CD4-positive, alpha-beta T cell treated with Interleukin-17A for 1 hour (primary cell): ENCODE measurements at regions not wholly inside any gene's neighbourhood (a gene's known extent, or its start where the extent isn't known, plus 50 kb on each side); places are given as distances from the start of the nearest gene placed in this dataset.
"Not testable (repeated sequence)": the region's sequence is repeated elsewhere in the genome, so short reads cannot be mapped to it uniquely, and the experiment has no call there.

ENCODE experiments used
- DNase-seq: peaks from one replicate; pipeline ENCODE4 v3.0.0-alpha.2; 2020

DNA sequence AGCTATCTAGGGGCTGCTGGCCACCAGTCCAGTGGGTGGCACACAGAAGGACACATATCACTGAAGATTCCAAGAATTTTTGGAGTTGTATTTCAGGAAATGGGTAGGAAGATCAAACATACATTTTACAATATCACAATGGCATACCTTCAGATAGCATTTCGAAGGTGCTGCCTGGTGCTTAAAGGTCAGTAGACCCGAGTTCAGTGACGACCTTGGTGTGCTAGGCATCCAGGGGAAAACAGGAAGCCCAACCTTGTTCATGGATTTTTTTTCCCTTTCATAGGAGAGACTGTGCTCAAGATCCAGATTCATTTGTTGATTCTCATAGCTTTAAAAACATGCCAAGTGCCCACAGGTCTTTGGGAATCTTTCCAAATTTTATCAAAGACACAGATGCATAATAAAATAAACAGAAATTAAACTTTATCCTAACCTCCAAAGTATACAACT is 51.0 kb upstream of the RCBTB2 start:
- DNase-seq = no peak

DNA sequence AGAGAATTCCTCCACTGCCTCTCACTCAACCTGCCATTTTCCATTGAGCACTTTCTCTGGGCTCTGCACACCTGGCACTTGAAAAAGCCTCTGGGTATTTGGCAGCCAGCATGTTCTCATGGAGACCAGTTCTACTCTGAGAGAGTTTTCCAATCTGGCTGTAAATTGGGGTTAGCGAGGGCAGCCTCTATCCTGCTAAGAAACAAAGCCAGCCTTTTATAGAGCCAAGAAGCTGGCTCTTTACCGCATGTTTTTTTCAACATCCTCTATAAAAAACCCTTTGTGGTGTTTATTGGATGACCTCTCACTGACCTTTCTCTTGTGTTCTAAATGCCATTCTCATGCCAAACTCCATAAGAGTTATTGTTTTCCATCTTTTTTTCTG is 52.6 kb upstream of the RCBTB2 start:
- no peak for DNase-seq

DNA sequence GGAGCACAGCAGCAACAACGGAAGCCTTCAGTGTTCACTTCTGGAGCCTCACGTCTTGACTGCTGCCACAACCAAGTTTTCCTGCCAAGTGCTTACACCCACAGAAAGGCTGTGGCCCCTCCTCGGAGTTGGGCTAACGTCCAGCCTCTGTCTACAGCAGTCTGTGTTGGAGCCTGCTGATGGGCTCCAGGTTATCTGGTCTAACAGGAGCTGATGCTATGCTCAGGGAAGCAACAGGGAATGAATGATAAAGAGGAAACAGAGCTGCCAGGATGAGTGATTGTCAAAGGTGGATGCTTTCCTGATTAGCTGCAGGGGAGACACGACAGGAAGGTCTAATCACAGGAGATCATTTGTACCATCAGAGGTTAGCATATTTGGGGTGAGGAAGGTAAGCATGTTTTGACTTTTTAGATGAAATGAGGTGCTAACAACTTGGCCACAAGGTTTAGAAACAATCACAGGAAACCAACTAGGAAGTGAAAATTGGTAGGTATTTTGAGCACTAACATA is 53.8 kb upstream of the RCBTB2 start:
- DNase-seq = peak; percentile 16

DNA sequence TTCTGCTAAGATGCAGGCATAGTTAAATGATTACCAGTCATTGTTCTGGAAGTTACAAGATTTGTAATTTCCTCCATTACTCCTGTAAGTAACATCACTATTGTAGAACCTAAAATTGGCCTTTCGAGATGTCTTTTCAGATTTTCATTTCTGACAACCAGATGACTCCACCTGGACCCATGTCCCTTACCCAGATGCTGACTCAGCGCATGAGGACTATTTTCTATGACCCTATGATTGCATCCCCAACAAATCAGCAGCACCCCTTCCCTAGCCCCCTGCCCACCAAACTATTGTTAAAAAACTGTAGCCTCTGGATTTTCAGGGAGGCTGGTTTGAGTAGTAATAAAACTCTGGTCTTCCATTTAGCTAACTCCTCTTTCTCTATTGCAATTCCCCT is 55.2 kb upstream of the RCBTB2 start:
- no peak for DNase-seq

DNA sequence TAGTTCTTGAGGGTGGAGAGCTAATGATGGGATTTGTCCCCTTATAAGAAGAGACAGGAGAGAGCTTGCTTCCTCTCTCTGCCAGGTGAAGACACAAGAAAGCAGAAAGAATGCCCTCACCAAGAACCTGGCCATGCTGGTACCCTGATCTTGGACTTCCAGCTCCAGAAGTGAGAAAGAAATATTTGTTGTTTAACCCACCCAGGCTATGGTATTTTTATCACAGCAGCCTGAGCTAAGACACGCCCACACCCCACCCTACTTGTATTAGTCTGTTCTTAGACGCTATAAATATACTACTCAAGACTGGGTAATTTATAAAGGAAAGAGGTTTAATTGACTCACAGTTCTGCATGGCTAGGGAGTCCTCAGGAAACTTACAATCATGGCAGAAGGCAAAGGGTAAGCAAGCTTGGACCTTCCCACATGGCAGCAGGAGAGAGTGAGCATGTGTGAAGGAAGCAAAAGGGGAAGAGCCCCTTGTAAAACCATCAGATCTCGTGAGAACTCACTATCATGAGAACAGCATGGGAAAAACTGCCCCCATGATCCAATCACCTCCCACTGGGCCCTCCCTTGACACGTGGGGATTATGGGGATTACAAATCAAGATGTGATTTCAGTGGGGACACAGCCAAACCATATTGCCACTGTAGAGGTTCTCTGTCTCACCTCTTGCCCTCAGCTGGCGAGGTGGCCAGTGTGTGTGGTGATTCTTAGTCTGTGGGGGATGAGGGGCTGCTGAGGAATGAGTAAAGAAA is 57.4 kb upstream of the RCBTB2 start:
- no peak for DNase-seq

DNA sequence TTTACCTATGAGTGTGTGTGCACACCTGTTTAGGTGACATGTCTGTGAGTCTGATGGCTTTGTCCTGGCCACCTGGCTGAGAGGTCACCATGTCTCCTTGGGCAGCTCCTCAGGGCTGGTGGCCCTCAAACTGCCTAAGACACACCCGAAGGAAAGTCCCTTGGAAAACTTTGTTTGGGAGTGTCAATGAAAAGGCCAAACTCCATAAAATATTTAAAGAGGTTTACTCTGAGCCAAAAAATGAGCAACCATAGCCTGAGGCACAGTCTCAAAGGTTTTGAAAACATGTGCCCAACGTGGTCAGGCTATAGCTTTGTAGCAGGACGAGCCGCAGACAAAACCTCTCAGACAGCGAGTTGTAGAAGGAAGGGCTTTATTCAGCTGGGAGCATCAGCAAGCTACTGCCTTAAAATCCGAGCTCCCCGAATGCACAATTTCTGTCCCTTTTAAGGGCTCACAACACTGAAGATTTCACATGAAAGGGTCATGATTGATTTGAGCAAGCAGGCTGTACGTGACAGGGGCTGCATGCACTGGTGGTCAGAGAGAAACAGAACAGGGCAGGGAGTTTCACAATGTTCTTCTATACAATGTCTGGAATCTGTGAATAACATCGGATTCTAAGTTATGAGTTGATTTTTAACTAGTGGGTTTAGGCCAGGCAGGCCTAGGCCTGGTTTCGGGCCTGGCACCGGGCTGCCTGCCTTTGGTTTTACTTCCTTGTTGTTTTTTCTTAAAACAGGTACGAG is 58.4 kb upstream of the RCBTB2 start:
- DNase-seq = not testable (repeated sequence)

DNA sequence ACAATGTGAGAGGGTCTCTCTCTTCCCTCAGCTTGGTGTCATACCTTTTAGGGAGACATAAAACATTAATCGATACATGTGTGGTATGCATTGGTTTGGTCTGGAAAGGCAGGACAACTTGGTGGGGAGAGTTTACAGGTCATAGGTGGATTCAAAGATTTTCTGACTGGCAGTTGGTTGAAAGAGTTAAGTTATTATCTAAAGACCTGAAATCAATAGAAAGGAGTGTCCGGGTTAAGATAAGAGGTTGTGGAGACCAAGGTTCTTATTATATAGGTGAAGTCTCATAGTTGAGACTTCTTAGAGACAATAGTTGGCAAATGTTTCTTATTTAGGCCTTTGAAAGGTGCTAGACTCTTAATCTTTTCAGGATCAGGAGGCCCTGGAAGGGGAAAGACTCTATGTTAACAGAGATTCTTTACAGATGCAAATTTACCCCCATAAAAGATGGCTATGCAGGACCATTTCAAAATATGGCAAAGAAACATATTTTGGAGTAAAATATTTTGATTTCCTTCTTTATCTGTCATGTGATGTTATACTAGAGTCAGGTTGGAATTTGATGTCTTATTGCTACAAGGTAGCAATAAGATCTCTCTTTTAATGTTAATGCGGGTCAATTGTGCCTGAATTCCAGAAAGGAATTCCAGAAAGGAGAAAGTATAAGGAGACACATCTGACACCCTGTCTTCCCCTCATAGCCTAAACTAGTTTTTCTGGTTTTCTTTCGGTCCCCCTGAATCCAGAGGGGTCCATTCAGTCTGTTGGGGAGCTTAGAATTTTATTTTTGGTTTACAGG is 59.2 kb upstream of the RCBTB2 start:
- DNase-seq = no peak

DNA sequence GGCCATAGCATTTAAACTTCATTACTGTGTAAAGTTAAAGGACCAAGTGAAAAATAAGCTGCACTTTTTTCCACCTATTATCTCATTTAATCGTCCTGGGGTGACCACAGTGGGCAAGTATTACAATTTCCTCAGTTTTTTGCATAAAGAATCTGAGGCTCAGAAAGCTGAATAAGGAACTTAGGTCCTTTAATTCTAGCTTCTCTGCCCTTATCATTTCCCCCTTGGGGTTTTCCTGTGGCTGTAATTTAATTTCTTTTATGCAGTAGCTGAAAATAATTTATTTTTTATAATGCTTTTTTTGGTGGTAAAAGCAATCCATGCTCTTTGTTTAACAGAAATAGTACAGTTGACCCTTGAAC is 59.8 kb upstream of the RCBTB2 start:
- no peak for DNase-seq

DNA sequence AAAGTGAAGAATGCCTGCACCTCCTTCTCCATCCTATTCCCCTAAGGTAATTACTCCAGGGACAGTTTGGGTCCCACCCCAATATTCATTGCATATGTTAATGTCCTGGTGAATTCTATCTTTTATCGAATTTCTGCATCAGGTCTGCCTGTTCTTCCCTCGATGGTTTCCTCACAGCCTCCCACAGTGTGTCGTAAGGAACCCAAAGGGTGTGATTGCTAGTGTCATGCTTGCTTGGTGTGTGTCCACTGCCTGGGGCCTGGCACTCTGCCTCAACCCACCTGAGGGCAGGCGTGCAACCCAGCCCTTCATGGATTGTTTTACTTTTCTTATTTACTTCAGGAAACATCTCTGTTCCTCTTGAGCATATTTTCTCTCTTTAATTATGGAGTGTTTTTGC is 60.2 kb upstream of the CYSLTR2 start:
- DNase-seq = no peak

DNA sequence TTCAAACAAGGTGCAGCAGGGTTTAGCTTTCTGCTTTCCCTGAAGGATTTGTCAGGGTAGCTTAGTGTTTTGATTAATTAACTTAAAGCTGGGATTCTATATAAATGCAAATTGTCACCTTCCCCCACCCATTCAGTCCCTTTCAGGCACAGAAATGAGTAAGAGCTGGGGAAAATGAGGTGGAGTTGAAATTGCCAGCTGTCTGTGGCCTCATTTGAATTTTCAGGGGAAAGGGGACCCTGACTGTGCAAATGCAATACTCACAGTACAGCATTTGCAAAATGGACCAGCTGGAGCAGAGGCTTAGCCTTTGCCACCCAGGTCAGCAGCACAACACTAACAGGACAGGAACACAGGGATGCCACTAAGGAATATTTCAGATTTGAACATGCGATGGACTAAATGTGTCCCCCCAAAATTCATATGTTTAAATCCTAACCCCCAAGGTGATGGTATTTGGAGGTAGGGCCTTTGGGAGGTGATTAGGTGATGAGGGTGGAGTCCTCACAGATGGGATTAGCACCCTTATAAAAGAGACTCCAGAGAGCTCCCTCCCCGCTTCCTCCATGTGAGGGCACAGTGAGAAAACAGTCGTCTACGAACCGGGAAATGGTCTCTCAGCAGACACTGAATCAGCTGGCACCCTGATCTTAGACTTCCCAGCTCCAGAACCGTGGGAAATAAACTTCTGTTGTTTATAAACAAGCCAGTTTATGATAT is 59.5 kb upstream of the CYSLTR2 start:
- no peak for DNase-seq

DNA sequence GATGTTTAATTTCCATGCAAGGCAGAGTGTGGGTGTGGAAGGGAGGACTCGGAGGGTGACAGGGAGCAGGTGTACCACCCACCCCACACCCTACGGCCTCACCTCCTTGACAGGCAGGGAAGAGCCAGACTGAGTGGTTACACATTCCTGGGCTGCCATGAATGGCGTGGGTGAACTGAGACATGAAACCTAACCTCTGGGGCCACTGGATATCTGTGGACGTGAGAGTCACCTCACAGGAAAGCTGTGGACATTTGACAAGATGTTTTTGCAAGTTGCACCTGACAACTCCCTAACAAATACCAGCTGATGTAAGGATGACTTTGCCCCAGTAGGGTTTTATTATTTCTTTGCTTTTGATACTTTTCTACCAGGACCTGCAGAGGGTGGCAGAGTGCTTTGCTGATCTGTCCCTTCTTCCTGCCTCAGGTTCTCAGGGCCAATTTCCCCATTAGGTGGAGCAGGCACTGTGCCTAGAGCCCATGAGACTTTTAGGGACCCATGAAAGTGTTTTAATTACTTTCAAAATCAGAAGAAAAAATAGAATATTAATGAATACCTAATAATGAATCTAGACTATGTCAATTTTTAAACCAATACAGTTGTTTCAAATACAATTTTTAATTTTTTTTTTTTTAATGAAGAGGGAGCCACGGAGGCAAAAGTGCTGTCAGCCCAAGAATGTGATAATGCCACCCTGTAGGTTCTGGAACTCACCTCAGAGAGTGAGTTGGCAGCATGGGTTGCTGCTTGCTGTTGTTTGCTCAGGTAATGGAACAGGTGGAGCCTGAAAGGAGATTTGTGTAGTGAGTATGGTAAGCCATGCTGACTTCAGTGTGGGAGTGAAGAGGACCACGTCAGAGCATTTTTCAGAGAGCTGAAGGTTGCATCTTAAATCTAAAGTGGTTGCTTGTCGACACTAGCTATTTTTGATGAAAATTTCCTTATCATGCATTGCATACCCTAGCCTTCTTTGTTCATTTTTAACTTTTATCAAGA is 58.0 kb upstream of the CYSLTR2 start:
- peak; percentile 75 for DNase-seq

DNA sequence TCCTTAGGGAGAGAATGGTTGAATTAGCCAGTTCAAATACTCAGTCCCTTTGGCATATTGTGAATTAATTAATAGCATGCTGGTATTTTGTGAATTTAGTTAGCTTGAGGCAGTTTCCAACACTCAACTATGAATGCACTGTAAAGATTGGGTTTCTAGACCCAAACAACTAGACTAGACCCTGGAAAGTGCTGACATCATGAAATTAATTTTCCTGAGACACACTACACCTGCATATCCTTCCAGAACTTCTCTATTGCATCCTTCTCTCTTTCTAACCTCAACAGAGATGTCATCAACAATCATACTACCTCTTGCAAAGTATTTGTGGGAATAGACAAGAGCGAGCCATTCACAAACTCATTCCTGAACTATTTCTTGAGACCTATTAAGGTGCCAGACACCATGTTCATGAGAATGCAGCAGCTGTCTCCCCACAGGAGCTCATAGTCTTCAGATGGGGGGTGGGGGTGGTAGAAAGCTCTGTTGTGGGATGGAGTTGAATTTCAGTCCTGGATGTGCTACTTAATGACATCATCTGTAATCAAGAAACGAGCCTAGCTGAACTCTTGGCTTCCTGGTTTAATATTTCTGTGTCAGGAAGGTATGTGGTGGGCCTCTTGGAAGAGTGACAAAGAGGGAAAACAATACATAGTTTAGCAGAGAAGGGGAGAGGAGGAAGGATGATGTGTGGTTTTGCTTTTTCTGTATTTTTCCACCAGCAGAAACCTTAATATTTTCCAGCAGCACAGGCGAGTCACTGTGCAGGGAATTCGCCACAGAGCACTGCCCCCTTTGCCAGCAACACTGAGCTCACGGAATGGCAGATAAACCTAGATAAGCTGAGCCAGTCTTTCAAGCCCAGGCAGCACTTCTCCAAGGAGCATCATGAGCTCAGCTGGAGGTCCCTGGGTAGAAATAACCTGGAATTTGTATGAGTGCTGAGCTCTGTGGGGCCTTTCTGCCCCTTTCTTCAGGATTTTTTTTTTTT is 53.1 kb upstream of the CYSLTR2 start:
- no peak for DNase-seq

DNA sequence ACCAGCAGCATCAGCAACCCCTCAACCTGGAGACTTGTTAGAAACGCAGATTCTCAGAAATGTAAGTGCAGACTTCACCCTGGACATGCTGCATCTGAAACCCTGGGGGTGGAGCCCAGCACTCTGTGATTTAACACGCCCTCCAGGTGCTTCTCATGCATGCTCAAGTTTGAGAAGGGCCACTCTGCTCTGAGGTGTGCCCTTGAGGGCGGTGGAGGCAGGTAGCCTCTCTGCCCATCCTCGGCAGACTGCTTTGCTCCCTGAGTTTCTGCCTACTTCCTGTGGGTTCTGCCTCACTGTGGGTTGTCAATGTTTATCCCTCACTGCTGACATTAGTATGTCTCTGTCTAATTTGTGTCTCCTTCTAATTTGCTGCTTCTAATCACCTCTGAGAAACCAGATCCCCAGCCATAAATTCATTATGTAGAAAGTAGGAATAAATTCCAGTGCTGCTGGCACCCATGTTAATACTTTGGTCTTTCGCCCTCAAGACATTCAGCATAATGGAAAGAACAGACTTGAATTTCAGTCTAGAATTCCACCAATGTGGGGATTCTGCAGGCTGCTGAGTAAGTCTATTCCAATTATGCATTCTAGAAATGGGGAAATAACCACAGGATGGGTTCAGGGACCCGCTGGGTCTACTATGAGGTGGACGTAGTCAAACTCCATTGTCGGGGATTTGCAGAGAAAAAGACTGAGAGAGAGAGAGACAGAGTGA is 51.3 kb upstream of the CYSLTR2 start:
- no peak for DNase-seq

DNA sequence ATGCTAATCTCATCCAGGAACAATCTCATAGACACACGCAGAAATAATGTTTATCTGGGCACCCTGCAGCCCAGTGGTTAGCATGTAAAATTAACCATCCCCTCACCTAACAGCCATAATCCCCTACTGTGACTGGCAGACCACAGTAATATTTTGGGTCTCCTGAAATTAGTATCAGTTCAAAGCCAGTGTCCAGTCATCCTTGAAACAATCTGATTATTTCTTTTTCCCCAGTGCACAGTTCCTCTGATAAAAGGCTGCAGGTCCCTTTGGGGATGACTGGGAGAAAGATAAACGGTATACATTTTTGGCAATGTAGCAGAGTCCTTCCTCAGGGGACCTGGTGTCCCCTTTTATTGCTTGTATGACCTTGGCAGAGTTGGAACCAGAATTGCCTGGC is 50.4 kb upstream of the CYSLTR2 start:
- DNase-seq = no peak
